DND-41 (cell line): ENCODE measurements at regions not wholly inside any gene's neighbourhood (a gene's known extent, or its start where the extent isn't known, plus 50 kb on each side); places are given as distances from the start of the nearest gene placed in this dataset.

Experiments used
- ATAC-seq: fragments of 200-7000 bp; cut with Tn5 transposase; 3 replicates; pipeline ENCODE4 v1.9.1; 2021; ENCODE audit warnings: low read depth; ENCODE audit not compliant: insufficient read depth
- DNase-seq: peaks from one replicate; pipeline ENCODE4 v3.0.0-alpha.2; 2020
- H2AFZ ChIP-seq: 2 replicates; pipeline ENCODE4 v1.6.0; 2012; ENCODE audit warnings: low read depth, low read length
- H3K27ac ChIP-seq: 2 replicates; pipeline ENCODE4 v1.5.1; 2012; ENCODE audit warnings: low read length, inconsistent platforms
- H3K27me3 ChIP-seq: fragments of 200-600 bp; sonication (generic); 2 replicates; pipeline ENCODE4 v1.6.0; 2012; ENCODE audit warnings: low read length, mild to moderate bottlenecking, inconsistent platforms; ENCODE audit not compliant: insufficient read depth, poor library complexity
- H3K36me3 ChIP-seq: 2 replicates; pipeline ENCODE4 v1.5.1; 2012; ENCODE audit warnings: low read length, inconsistent platforms; ENCODE audit not compliant: insufficient read depth
- H3K4me1 ChIP-seq: 2 replicates; pipeline ENCODE4 v1.5.1; 2012; ENCODE audit warnings: mild to moderate bottlenecking, low read length; ENCODE audit not compliant: insufficient read depth
- H3K4me2 ChIP-seq: 2 replicates; pipeline ENCODE4 v1.6.0; 2012; ENCODE audit warnings: mild to moderate bottlenecking, moderate library complexity, low read length, inconsistent platforms; ENCODE audit not compliant: insufficient read depth
- H3K4me3 ChIP-seq, 2 experiments: fragments of 200-600 bp in 1 of 2; shearing (Covaris generic) in 1 of 2; 2 replicates each; pipeline ENCODE4 v1.5.1; 2012 to 2016; ENCODE audit warnings: inconsistent platforms in 2 of 2, low read length in 2 of 2, mild to moderate bottlenecking in 2 of 2, low read depth in 1 of 2, moderate library complexity in 1 of 2
- H3K79me2 ChIP-seq: 2 replicates; pipeline ENCODE4 v1.6.0; 2012; ENCODE audit warnings: low read length, inconsistent platforms; ENCODE audit not compliant: insufficient read depth
- H3K9ac ChIP-seq: 2 replicates; pipeline ENCODE4 v1.6.0; 2012; ENCODE audit warnings: low read depth, mild to moderate bottlenecking, inconsistent platforms, low read length, moderate library complexity
- H3K9me3 ChIP-seq: 2 replicates; pipeline ENCODE4 v1.5.1; 2012; ENCODE audit warnings: low read length, moderate library complexity, mild to moderate bottlenecking, inconsistent platforms; ENCODE audit not compliant: insufficient read depth, severe bottlenecking
- H4K20me1 ChIP-seq: 2 replicates; pipeline ENCODE4 v1.6.0; 2012; ENCODE audit warnings: low read length; ENCODE audit not compliant: insufficient read depth
- CTCF ChIP-seq: IDR thresholded peaks from 2 replicates; pipeline ENCODE4 v1.5.1; 2012; ENCODE audit warnings: borderline replicate concordance, low read length, moderate library complexity, mild to moderate bottlenecking; ENCODE audit not compliant: poor library complexity, severe bottlenecking; ENCODE audit errors: extremely low read depth
- EZH2 ChIP-seq: IDR thresholded peaks from 3 replicates; pipeline ENCODE4 v1.6.1; 2012; ENCODE audit warnings: borderline replicate concordance, low read depth, mild to moderate bottlenecking, moderate library complexity, low read length, inconsistent platforms; ENCODE audit not compliant: severe bottlenecking

GRCh38 chr10:89887830-89888229 is 186.4 kb downstream of the KIF20B start:
- DNase-seq: no peak
- no peaks in the 10 kb centered on the region for H3K9me3 ChIP-seq
- no peak for ATAC-seq
- H3K79me2 ChIP-seq: no peaks in the 10 kb centered on the region
- no peaks in the 10 kb centered on the region for H3K36me3 ChIP-seq
- H3K27ac ChIP-seq: no peak overlapping the region
- H3K4me3 ChIP-seq: no peak overlapping the region
- H2AFZ ChIP-seq: no peak overlapping the region
- TF ChIP-seq CTCF (no peak), EZH2 (no peak)
- no peak overlapping the region for H3K4me2 ChIP-seq
- H3K27me3 ChIP-seq: peaks cover 14% of the 10 kb centered on the region
- H3K4me1 ChIP-seq: no peaks in the 10 kb centered on the region
- H3K9ac ChIP-seq: no peak overlapping the region
- no peaks in the 10 kb centered on the region for H4K20me1 ChIP-seq

GRCh38 chr10:89888321-89889070 is 187.1 kb downstream of the KIF20B start:
- Histone ChIP-seq H3K27me3 (peaks cover 14% of the 10 kb centered on the region), H3K4me2 (no peak overlapping the region), H4K20me1 (no peaks in the 10 kb centered on the region), H3K36me3 (no peaks in the 10 kb centered on the region), H3K9me3 (no peaks in the 10 kb centered on the region), H2AFZ (no peak overlapping the region), H3K9ac (no peak overlapping the region), H3K79me2 (no peaks in the 10 kb centered on the region), H3K4me3 (no peak overlapping the region), H3K4me1 (no peaks in the 10 kb centered on the region), H3K27ac (no peak overlapping the region)
- DNase-seq (no peak), ATAC-seq (no peak)
- no peak for TF ChIP-seq CTCF

- Histone ChIP-seq H3K9me3 (no peaks in the 10 kb centered on the region), H2AFZ (no peak overlapping the region), H3K4me3 (no peak overlapping the region), H3K9ac (no peak overlapping the region), H4K20me1 (no peaks in the 10 kb centered on the region), H3K27ac (no peak overlapping the region), H3K4me1 (no peaks in the 10 kb centered on the region), H3K27me3 (peaks cover 14% of the 10 kb centered on the region), H3K36me3 (no peaks in the 10 kb centered on the region), H3K4me2 (no peak overlapping the region), H3K79me2 (no peaks in the 10 kb centered on the region)
- DNase-seq: no peak
- no peak for ATAC-seq
- no peak for TF ChIP-seq CTCF
- TF ChIP-seq EZH2: no peak
These were observed 188.2 kb downstream of the KIF20B start for GRCh38 chr10:89889606-89890005.
